ENCODE measurements at regions not wholly inside any gene's neighbourhood (a gene's known extent, or its start where the extent isn't known, plus 50 kb on each side); places are given as distances from the start of the nearest gene placed in this dataset.

DNA sequence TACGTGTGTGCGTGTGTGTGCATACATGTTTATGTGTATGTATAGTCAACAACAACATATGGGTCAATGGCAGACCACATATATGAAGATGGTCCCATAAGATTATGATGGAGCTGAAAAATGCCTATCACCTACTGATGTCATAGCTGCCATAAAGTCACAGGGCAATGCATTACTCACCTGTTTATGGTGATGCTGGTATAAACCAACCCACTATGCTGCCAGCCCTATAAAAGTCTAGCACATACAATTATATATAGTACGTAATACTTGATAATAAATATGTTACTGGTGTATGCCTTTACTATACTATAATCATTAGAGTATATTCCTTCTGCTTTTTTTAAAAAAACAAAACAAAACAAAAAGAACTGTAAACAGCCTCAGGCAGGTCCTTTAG is 148.4 kb upstream of the ARID1B start:
- TF ChIP-seq CTCF (IDR thresholded peaks at IDR 0.05; ENCODE audit: low read depth, low read length, missing control alignments) = no peak
- no peak overlapping the region for H3K4me3 ChIP-seq (replicated peaks; ENCODE audit: low read depth, low read length)
- no peak for DNase-seq (ENCODE audit: extremely low read depth, low read depth)

DNA sequence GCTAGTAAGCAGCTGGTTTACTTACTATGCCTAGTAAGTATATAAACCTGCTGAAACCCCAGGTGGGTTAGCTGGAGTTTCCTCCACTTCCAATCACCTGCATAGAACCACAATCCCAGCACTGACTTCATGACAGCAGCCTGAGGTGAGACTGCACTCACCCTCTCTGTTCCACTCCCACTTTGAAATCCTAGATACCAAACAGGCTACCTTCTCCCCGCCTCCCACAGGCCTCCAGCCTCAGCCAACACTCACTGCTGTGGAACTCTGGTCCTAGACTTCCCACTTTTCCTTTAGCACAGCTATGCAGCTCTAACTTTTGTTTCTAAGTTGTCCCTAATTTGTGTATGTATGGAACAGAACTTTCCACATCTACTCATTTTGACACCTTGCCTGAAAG is 149.7 kb upstream of the ARID1B start:
- TF ChIP-seq CTCF (IDR thresholded peaks at IDR 0.05; ENCODE audit: low read depth, low read length, missing control alignments) = no peak
- H3K4me3 ChIP-seq (replicated peaks; ENCODE audit: low read depth, low read length) = no peak overlapping the region
- no peak for DNase-seq (ENCODE audit: extremely low read depth, low read depth)

DNA sequence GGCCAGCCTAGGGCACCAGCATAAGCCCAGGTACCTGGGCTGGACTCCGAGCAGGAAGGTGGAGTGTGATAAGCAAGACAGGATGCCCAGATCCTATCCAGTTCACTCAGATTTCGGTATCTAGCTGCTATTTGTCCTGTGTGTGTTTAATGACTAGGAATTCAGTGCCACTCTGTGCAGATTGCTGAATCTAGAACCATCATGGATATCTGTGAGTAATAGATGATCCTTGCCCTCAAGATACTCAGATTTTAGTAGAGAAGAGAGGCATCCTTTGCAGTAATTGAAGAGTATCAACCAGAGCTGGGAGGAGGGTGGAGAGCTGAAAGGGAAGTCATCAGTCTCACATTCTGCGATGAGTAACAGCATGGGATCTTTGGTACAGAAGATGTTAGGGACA is 155.0 kb upstream of the ARID1B start:
- DNase-seq (ENCODE audit: extremely low read depth, low read depth) = no peak
- no peak overlapping the region for H3K4me3 ChIP-seq (replicated peaks; ENCODE audit: low read depth, low read length)
- no peak for TF ChIP-seq CTCF (IDR thresholded peaks at IDR 0.05; ENCODE audit: low read depth, low read length, missing control alignments)

- no peak overlapping the region for H3K4me3 ChIP-seq (replicated peaks; ENCODE audit: low read depth, low read length)
- DNase-seq (ENCODE audit: extremely low read depth, low read depth) = no peak
- no peak for TF ChIP-seq CTCF (IDR thresholded peaks at IDR 0.05; ENCODE audit: low read depth, low read length, missing control alignments)
These were observed 156.8 kb upstream of the ARID1B start for GRCh38 chr6:156620331-156620730.

- DNase-seq (ENCODE audit: extremely low read depth, low read depth) = no peak
- TF ChIP-seq CTCF (IDR thresholded peaks at IDR 0.05; ENCODE audit: low read depth, low read length, missing control alignments) = no peak
- H3K4me3 ChIP-seq (replicated peaks; ENCODE audit: low read depth, low read length) = no peak overlapping the region
These were observed 158.5 kb upstream of the ARID1B start for GRCh38 chr6:156618600-156619205.

DNA sequence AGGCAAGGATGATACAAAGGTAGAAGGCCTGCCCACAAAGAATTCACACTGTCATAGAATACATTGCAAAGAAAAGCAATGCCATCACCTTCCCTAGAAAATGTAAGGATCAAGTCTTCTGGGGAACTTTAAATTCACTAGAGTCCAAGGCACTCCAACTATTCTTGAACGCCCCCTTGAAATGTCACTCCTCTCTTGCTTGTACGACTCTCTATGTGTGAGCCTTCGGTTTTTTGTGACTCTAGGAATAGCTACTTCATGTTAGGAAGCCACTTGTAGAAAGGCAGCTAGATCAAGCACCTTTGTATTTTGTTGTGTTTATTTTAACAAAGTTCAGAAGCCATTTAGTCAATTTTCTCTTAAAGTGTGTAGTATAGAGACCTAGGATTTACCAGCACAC is 159.2 kb upstream of the ARID1B start:
- no peak overlapping the region for H3K4me3 ChIP-seq (replicated peaks; ENCODE audit: low read depth, low read length)
- TF ChIP-seq CTCF (IDR thresholded peaks at IDR 0.05; ENCODE audit: low read depth, low read length, missing control alignments) = no peak
- DNase-seq (ENCODE audit: extremely low read depth, low read depth) = no peak

GRCh38 chr6:156617376-156617775 is 159.8 kb upstream of the ARID1B start:
- H3K4me3 ChIP-seq (replicated peaks; ENCODE audit: low read depth, low read length) = no peak overlapping the region
- no peak for DNase-seq (ENCODE audit: extremely low read depth, low read depth)
- TF ChIP-seq CTCF (IDR thresholded peaks at IDR 0.05; ENCODE audit: low read depth, low read length, missing control alignments) = no peak
